ENCODE measurements at regions not wholly inside any gene's neighbourhood (a gene's known extent, or its start where the extent isn't known, plus 50 kb on each side); places are given as distances from the start of the nearest gene placed in this dataset.

DNA sequence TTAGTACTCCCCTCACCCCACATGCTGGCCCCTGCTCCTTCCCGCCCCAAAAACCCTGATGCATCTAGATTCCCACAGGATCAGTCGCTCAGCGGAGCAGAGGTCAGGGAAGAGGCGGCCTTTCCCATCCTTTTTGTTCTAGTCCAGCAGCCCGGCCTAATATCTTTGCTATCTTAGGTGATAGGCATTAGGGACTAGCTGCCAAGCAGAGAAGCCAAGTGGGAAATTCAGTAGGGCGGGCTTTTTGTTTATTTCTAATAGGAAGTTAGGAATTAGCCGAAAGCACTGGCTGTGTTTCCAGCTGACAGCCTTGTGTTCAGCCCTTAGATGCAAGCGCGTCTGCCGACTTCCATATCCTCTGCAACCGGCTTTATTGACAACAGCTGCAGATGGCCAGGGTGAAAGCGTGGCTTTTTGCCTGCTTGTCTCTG, 59.0 kb upstream of the BCAR3 start:
- no peak for DNase-seq

DNA sequence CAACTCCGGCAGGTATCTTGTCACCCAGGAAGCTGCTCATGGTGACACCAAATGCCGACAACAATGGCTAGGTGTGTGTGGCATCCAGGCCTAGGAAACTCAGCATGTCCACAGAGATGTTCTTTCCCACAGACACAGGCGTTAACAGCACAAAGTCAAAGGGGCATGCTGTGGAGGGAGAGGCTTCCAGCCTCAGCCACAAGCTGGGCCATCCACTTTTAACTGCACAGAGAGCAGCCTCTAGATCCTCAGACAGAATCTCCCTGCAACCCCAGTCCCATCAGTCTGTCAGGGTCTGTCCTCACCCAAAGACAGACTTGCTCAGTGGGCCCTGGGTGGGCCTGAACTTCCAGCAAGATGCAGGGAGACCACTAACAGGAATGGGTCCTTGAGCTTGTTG, 58.5 kb upstream of the BCAR3 start:
- no peak for DNase-seq

- no peak for DNase-seq
Observed at GRCh38 chr1:93739472-93739871, 57.8 kb upstream of the BCAR3 start.

GRCh38 chr1:93738926-93739325, 57.3 kb upstream of the BCAR3 start:
- DNase-seq: no peak

DNA sequence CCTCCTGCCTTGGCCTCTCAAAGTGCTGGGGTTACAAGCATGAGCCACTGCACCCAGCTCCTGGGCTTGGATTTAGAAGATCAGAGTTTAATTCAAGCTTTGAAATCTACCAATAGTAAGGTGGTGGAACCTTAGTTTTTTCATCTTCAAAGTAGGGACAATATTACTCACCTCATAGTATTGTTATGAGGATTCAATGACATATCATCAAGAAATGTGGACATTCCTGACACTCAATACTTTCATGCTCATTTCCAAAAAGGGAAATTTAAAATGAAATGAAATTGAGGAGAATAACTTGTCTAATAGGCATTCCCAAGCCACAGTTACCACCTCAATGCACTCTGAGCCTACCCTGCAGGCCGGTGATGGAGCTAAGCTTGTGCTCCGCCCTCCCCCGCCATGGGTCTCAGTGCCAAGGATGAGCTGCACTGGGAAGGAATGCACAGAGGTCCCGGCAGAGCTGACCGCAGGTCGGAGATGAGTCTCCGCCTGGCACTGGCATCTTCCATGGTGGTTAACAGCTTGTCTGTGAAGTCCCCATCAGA, 56.5 kb upstream of the BCAR3 start:
- no peak for DNase-seq

- DNase-seq: no peak
Observed at GRCh38 chr1:93735722-93736121, 54.1 kb upstream of the BCAR3 start.

GRCh38 chr1:93734999-93735398, 53.4 kb upstream of the BCAR3 start:
- no peak for DNase-seq

DNA sequence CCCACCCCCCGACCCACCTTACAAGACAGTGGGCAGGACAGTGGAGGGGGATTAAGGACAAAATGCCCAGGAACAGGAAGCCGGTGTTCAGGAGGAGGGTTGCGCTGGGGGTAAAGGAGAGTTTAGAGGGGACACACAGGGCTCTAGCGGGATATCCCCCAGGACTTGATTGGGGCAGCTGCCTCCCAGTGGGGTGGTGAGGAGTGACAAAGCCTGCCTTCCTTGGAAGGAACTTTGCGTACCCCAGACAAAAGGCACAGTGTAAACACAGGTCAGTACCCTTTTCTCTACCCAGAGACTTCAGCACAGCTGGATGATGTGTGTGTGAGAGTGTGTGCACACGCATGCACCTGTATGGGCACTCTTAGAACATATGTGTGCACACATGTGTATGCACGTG, 51.7 kb upstream of the BCAR3 start:
- DNase-seq: no peak

- DNase-seq: no peak
Observed at GRCh38 chr1:93732514-93732913, 50.9 kb upstream of the BCAR3 start.

All from NCI-H510A treated with DMSO at 0.1 percent for 48 hours (cell line).